BLaER1 treated with 17β-estradiol and CSF1 and Interleukin-3, amounts not matched to agents 10 nM and 100 nM (cell line): ENCODE measurements at regions not wholly inside any gene's neighbourhood (a gene's known extent, or its start where the extent isn't known, plus 50 kb on each side); places are given as distances from the start of the nearest gene placed in this dataset.

Source experiments
- H3K27ac ChIP-seq, 11 experiments: shearing (Covaris generic); formaldehyde crosslinking; 2 replicates each; pipeline ENCODE4 v1.8.1; 2022
- H3K27me3 ChIP-seq, 11 experiments: shearing (Covaris generic); formaldehyde crosslinking; 2 replicates each; pipeline ENCODE4 v1.8.1; 2022
- H3K36me3 ChIP-seq, 11 experiments: shearing (Covaris generic); formaldehyde crosslinking; 2 replicates each; pipeline ENCODE4 v1.8.1; 2022
- H3K4me1 ChIP-seq, 10 experiments: shearing (Covaris generic); formaldehyde crosslinking; 2 replicates each; pipeline ENCODE4 v1.8.1; 2022
- H3K4me2 ChIP-seq, 11 experiments: shearing (Covaris generic); formaldehyde crosslinking; 2 replicates each; pipeline ENCODE4 v1.8.1; 2022
- H3K4me3 ChIP-seq, 10 experiments: shearing (Covaris generic); formaldehyde crosslinking; 2 replicates each; pipeline ENCODE4 v1.8.1; 2022
- H3K9ac ChIP-seq, 11 experiments: shearing (Covaris generic); formaldehyde crosslinking; 2 replicates each; pipeline ENCODE4 v1.8.1; 2022
- H3K9me3 ChIP-seq, 11 experiments: shearing (Covaris generic); formaldehyde crosslinking; replicated peaks in 1 of 11; 2 replicates each; pipeline ENCODE4 v1.8.1; 2022
- H4K20me1 ChIP-seq, 11 experiments: shearing (Covaris generic); formaldehyde crosslinking; 2 replicates each; pipeline ENCODE4 v1.8.1; 2022
- Cebpa-rat ChIP-seq, 11 experiments: shearing (Covaris generic); IDR thresholded peaks; 2 replicates each; pipeline ENCODE4 v1.8.1; 2022

DNA sequence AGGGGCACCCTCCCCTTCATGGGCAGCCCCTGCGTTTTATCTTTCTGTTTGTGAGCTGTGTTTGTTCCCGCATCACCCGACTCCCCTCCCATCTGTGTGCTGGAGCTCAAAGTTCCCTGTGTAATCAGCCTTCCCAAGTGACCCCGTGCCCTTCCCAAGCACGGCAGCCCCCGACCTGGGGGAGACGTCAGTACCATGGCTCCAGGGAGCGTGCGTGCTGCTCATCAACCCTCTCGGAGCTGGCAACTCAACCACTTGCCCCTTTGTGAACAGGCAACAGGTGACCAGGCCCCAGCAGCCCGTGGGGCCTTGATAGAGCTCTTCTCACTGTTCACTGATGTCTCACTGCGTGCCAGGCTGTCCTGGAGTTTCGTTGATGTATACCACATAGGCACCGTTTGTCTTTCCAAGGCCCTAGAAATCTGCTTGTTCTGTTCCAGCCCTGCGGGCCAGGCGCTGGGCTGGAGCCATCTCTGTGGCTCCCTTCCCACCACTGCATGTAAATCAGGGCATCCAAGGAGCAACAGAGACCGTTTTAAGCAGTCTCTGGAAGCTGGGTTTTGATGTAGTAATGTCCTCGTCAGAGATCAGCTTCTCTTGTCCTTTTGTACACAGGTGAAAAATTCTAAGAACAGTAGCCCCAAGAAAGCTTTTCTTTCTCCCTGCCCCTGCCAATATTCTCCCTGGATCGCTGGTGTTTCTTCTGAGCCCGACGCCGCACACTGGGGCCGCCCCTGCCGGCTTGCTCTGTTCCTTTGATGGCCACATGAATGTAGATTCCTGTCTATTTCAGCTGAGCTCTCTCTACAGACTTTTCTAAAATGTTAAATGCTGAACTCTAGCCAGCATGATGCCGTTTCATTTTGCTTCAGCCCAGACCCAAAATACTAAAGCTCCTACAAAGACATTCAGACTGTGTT, 107.0 kb upstream of the PTPRM start:
- no peak overlapping the region for H3K4me3 ChIP-seq
- no peak overlapping the region for H3K27ac ChIP-seq
- no peak overlapping the region for H3K9ac ChIP-seq
- 0 out of 20 replicates have a peak, but pooled peaks cover 0 to 5% (median 0%) of the 10 kb centered on the region in 10 experiments for H3K4me1 ChIP-seq
- no peaks in the 10 kb centered on the region for H3K36me3 ChIP-seq
- H3K27me3 ChIP-seq = no peaks in the 10 kb centered on the region
- H4K20me1 ChIP-seq = no peaks in the 10 kb centered on the region
- H3K9me3 ChIP-seq = no peaks in the 10 kb centered on the region
- TF ChIP-seq Cebpa-rat (IDR thresholded peaks at IDR 0.05) = no peak
- H3K4me2 ChIP-seq = no peak overlapping the region

DNA sequence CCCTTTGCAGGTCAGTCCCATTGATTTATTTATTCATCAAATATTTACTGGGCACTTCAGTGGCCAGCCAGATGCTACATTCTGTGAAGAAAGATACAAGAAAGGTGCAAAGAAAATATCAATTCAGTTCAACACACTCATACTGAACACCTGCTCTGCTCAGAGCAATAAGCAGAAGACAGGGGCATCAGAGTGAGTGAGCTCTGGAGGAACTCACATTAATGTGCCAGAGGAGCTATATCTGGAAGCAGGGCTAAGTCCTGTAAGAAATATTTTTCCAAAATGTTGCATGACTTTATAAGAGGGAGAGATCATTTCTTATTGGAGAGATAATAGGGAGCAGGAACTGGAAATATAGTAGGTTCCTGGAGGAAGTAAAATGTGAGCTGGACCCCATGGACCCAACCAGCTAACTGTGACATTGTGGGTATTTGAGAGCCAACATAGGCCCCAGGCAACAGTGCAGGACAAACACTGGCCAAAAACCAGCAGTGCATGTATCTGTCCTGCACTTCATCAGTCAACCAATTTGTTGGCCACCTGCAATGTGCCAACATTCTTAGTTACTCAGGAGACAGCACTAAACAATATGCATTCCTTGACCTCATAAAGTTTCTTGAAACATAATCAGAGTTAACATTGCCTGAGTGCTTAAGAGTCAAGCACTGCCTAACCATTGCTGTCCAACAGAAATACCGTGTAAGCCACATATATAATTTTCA, 102.7 kb upstream of the PTPRM start:
- Histone ChIP-seq H3K36me3 (no peaks in the 10 kb centered on the region), H3K9me3 (no peaks in the 10 kb centered on the region), H3K4me1 (peaks cover 16 to 22% (median 19%) of the 10 kb centered on the region in 10 experiments), H3K9ac (no peak overlapping the region), H3K27me3 (no peaks in the 10 kb centered on the region; a peak in 1 of 22 replicates), H3K4me2 (no peak overlapping the region), H3K27ac (no peak overlapping the region), H3K4me3 (no peak overlapping the region), H4K20me1 (no peaks in the 10 kb centered on the region)
- no peak for TF ChIP-seq Cebpa-rat (IDR thresholded peaks at IDR 0.05)

DNA sequence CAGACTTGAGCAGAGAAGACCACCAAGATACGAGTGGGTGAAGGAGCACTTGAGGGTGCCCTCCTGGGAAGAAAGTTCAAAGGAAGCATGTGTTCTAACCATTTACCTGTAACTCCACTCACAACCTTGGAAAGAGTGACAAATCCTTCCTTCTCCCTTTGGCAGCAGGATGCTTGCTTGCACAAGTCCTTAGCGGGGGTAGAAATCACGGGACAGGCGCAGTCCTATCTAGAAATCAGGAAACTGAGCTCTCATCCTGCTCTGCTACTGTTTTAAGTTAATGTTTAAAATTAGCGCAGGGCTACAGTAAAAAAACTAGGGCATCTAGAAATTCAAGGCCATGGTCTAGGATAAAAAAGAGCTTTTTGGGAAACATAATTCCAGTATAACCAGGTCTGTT, 100.9 kb upstream of the PTPRM start:
- TF ChIP-seq Cebpa-rat (IDR thresholded peaks at IDR 0.05) = no peak

DNA sequence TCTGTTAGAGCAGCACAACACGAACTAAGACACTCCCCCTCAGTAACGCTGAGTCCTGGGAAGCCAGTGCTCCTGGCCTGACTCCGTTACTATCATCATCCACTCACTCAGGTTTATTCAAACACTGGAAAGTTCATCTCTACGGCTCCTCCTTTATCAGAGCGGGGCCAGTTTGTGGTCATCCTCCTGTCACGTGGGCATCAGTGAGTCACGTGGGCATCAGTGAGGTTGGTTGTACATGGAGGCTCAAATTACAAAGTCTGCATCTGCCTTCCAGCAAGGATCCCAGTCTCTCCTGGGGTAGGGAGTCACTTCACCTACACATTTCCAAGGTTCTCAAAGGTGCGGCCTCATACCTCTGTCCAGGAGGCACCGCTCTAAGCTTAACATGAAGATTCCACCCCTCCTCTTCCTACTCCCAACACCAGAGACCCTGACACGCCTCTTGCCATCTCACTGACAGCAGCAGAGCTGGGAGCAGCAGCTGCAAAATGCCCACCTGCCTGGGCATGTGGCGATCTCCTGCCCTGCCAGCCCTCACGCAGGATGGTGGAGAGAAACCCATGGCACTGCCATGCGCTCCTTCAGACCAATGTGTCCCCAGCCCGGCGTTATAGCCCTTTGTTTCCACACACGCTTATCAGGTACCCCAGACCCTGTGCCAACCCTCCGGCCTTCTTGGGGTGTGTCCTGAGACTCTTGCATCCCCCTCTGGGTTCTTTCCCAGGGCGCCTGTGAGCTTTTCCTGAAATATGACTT, 99.2 kb upstream of the PTPRM start:
- no peaks in the 10 kb centered on the region; a peak in 1 of 22 replicates for H3K27me3 ChIP-seq
- no peak overlapping the region for H3K9ac ChIP-seq
- no peaks in the 10 kb centered on the region for H3K36me3 ChIP-seq
- no peak for TF ChIP-seq Cebpa-rat (IDR thresholded peaks at IDR 0.05)
- no peaks in the 10 kb centered on the region for H3K9me3 ChIP-seq
- H3K4me3 ChIP-seq = no peak overlapping the region
- peaks cover 15 to 29% (median 24%) of the 10 kb centered on the region in 10 experiments for H3K4me1 ChIP-seq
- H4K20me1 ChIP-seq = no peaks in the 10 kb centered on the region
- peak overlapping the region; percentile 4 to 71 (median 60); a peak in 19 of 22 replicates for H3K4me2 ChIP-seq
- no peak overlapping the region for H3K27ac ChIP-seq

More for the DNA sequence above, 100.9 kb upstream of the PTPRM start:
- Histone ChIP-seq H3K4me2 (peak overlapping the region in 2 of 11 experiments; percentile 2 to 18; a peak in 1 of 22 replicates), H3K27me3 (no peaks in the 10 kb centered on the region; a peak in 1 of 22 replicates), H3K9me3 (no peaks in the 10 kb centered on the region), H3K27ac (no peak overlapping the region), H3K4me1 (peaks cover 15 to 29% (median 24%) of the 10 kb centered on the region in 10 experiments), H3K36me3 (no peaks in the 10 kb centered on the region), H3K9ac (no peak overlapping the region), H3K4me3 (no peak overlapping the region), H4K20me1 (no peaks in the 10 kb centered on the region)

DNA sequence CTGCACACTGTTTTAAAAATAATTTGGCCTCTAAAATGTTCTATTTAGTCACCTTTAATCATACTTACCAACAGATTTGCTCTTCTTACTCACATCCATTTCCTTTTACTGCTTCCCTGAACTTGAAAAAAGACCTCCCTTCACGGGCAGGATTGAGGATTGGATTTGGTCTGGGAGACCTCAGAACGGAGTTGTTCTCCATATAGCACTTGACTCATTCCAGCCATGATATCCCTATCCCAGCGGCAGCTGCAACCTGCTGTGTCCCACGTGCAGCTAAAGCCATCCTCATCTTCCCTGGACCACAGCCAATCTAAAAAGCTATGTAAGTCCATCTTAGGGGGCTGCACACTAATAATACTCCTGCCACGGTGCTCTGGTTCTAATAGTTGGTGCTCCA, 97.0 kb upstream of the PTPRM start:
- H3K27me3 ChIP-seq = no peaks in the 10 kb centered on the region; a peak in 1 of 22 replicates
- H3K27ac ChIP-seq = no peak overlapping the region
- H3K4me1 ChIP-seq = peaks cover 15 to 29% (median 24%) of the 10 kb centered on the region in 10 experiments
- no peak overlapping the region for H3K9ac ChIP-seq
- H3K4me2 ChIP-seq = peak overlapping the region in 2 of 11 experiments; percentile 50 to 60; a peak in 1 of 22 replicates
- TF ChIP-seq Cebpa-rat (IDR thresholded peaks at IDR 0.05) = no peak
- H3K4me3 ChIP-seq = no peak overlapping the region
- no peaks in the 10 kb centered on the region for H4K20me1 ChIP-seq
- no peaks in the 10 kb centered on the region for H3K9me3 ChIP-seq
- H3K36me3 ChIP-seq = no peaks in the 10 kb centered on the region

DNA sequence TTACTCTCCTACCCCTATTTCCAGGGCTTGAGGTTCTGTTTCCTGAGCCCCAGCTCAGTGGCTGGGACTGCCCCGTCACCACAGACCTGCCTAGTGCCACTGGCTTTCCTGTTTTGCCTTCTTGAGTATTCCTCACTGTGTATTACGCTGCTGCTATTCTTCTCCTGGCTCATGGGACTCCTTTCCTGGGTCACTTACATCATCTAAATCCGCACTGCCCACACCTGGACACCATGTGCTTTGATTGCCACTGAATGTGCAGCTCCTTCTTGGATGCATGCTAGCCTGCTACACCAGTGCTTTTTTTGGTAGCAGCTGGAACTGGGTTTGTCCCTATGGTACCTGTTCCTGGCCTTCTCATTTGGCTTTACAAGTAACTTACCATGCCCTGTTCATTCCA, 96.6 kb upstream of the PTPRM start:
- no peaks in the 10 kb centered on the region; a peak in 1 of 22 replicates for H3K27me3 ChIP-seq
- H4K20me1 ChIP-seq = no peaks in the 10 kb centered on the region
- H3K9me3 ChIP-seq = no peaks in the 10 kb centered on the region
- TF ChIP-seq Cebpa-rat (IDR thresholded peaks at IDR 0.05) = no peak
- peaks cover 15 to 29% (median 24%) of the 10 kb centered on the region in 10 experiments for H3K4me1 ChIP-seq
- no peaks in the 10 kb centered on the region for H3K36me3 ChIP-seq
- H3K9ac ChIP-seq = no peak overlapping the region
- no peak overlapping the region for H3K27ac ChIP-seq
- H3K4me2 ChIP-seq = no peak overlapping the region
- no peak overlapping the region for H3K4me3 ChIP-seq

DNA sequence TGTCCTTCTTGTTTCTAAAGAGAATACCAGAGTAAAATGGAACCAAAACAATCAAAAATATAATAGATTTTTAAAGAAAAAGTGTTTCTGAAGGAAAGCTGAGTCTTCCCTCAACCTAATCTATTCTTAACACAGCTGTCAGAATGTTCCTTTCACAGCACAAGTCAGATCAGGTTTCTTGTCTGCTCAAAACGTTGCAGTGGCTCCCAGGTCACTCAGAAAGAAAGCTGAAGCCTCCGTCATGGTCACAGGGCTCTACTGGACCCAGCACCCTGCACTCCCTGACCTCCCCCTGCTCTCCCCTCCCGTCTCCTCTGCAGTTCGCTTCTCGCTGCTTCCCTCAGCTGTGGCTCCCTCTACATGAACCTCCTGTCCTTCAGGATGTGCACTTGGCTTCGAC, 90.7 kb upstream of the PTPRM start:
- Histone ChIP-seq H3K4me2 (no peak overlapping the region), H3K36me3 (no peaks in the 10 kb centered on the region), H3K27ac (no peak overlapping the region), H3K4me1 (no peaks in the 10 kb centered on the region), H3K4me3 (no peak overlapping the region), H3K9ac (no peak overlapping the region), H3K9me3 (no peaks in the 10 kb centered on the region), H3K27me3 (no peaks in the 10 kb centered on the region), H4K20me1 (no peaks in the 10 kb centered on the region)
- no peak for TF ChIP-seq Cebpa-rat (IDR thresholded peaks at IDR 0.05)

DNA sequence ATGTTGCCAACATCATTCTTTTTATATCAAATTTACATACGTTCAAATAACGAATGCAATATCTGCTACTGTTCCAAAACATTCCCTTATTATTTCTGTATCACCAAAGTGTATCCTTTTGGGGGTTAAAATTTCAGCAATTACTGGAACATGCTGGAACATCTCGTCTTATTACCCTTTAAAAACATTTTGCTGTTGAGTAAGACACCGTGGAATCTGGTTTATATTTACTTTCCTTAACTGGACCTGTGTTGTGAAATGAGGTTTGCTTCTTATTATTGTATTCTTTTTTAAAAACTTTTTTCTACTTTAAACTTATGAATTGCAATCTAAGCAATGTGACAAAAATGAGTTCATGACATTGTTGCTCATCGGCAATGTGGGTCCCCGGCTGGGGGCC, 87.4 kb upstream of the PTPRM start:
- Histone ChIP-seq H3K27ac (no peak overlapping the region), H3K4me3 (no peak overlapping the region), H3K9ac (no peak overlapping the region), H3K36me3 (no peaks in the 10 kb centered on the region), H4K20me1 (no peaks in the 10 kb centered on the region), H3K9me3 (no peaks in the 10 kb centered on the region), H3K4me2 (no peak overlapping the region), H3K27me3 (no peaks in the 10 kb centered on the region), H3K4me1 (peaks cover 0 to 8% (median 5%) of the 10 kb centered on the region in 10 experiments; a peak in 13 of 20 replicates)
- no peak for TF ChIP-seq Cebpa-rat (IDR thresholded peaks at IDR 0.05)

DNA sequence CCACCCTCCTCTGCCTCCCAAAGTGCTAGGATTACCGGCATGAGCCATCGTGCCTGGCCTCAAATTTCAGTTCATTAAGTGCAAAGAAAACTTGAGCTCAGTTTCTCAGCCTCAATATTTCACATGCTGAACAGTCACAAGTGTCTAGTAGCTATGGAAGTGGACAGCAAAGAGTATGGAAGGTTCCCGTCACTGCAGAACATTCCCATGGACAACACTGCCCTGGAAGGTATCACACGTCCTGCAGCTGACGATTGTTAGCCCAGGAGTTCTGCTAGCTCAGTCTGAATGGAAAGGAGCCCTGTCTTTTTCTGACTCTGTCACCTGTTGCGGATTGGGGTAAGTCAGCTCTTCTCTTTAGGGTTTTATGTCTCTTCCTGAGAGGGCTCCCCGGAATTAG, 86.2 kb upstream of the PTPRM start:
- H3K4me2 ChIP-seq = no peak overlapping the region
- H3K4me1 ChIP-seq = peaks cover 0 to 19% (median 15%) of the 10 kb centered on the region in 10 experiments; a peak in 14 of 20 replicates
- H3K27ac ChIP-seq = no peak overlapping the region
- no peak for TF ChIP-seq Cebpa-rat (IDR thresholded peaks at IDR 0.05)
- no peaks in the 10 kb centered on the region for H3K9me3 ChIP-seq
- H3K27me3 ChIP-seq = no peaks in the 10 kb centered on the region
- H3K4me3 ChIP-seq = no peak overlapping the region
- H3K9ac ChIP-seq = no peak overlapping the region
- H4K20me1 ChIP-seq = no peaks in the 10 kb centered on the region
- H3K36me3 ChIP-seq = no peaks in the 10 kb centered on the region
